AG04449 (cell line): ENCODE measurements at regions not wholly inside any gene's neighbourhood (a gene's known extent, or its start where the extent isn't known, plus 50 kb on each side); places are given as distances from the start of the nearest gene placed in this dataset.

Source experiments
- CTCF ChIA-PET: fragments of 350-600 bp; formaldehyde crosslinking; extraction: SDS; loops from one replicate; lab custom pipeline; 2021; ENCODE audit warnings: antibody characterized with exemption; lab: Yijun Ruan, JAX
- POLR2A ChIA-PET: fragments of 400-600, 350-600 bp; formaldehyde crosslinking; extraction: SDS; loops from one replicate; lab custom pipeline; 2020; ENCODE audit warnings: antibody characterized with exemption, inconsistent platforms; lab: Yijun Ruan, JAX
- DNase-seq: peaks from one replicate; pipeline ENCODE4 v3.0.0-alpha.2; 2010; ENCODE audit warnings: low read depth, low spot score
- H3K4me3 ChIP-seq: 2 replicates; pipeline ENCODE4 v1.5.1; 2011; ENCODE audit warnings: low read depth, mild to moderate bottlenecking, control low read depth, low read length
- TF ChIP-seq, protein P1 (sequence below): IDR thresholded peaks from one replicate; pipeline ENCODE4 v1.5.1; 2011; ENCODE audit warnings: mild to moderate bottlenecking, moderate library complexity, low read length, control low read depth, inconsistent platforms; ENCODE audit not compliant: insufficient read depth; ENCODE audit errors: missing control alignments

DNA sequence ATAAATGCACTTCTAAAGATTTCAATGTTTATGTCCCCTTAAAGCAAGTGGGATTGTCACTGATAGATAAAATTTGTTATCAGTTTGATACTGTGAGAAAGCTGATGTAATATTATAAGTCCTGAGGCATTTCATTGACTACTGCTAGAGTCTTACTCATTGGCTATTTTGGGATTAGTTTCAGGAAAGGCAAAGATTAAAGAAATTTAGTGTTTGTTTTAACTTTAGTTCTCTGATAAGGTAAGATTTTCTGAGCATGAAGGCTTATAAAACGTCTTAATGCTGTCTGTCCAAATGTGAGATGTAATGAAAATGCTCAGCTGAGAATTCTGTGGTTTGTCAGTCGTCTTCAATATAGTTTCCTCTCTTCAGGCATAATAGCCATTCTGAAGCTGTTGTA, 886.4 kb upstream of the CDH2 start:
- CTCF ChIA-PET, result no interaction called here
- DNase-seq, result no peak
- TF ChIP-seq, protein P1, sequence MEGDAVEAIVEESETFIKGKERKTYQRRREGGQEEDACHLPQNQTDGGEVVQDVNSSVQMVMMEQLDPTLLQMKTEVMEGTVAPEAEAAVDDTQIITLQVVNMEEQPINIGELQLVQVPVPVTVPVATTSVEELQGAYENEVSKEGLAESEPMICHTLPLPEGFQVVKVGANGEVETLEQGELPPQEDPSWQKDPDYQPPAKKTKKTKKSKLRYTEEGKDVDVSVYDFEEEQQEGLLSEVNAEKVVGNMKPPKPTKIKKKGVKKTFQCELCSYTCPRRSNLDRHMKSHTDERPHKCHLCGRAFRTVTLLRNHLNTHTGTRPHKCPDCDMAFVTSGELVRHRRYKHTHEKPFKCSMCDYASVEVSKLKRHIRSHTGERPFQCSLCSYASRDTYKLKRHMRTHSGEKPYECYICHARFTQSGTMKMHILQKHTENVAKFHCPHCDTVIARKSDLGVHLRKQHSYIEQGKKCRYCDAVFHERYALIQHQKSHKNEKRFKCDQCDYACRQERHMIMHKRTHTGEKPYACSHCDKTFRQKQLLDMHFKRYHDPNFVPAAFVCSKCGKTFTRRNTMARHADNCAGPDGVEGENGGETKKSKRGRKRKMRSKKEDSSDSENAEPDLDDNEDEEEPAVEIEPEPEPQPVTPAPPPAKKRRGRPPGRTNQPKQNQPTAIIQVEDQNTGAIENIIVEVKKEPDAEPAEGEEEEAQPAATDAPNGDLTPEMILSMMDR, result no peak

DNA sequence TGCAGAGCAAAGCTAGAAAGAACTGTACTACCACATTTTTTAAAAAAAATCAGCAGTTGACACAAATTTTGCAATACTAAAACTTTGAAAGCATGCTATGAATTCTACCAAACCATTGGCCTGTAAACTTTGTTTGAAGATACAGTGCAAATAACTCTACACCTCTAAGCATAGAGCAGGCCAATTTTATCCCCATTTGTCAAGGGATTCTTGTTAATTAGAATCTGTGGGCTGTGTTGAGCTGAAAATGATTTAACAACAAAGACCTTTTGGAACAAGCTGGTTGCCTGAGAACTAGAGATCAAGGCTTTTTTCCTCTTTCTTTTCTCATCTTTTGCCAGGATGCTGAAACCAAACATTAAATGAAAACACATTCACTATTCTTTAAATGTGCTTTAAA, 886.0 kb upstream of the CDH2 start:
- no peak for DNase-seq
- CTCF ChIA-PET, result interaction anchor here (1.0 kb wide), 1 partner anchor 9 kb away, joined by 3 read pairs; no protein-coding TSS in a partner anchor
- TF ChIP-seq, protein P1, result no peak
- POLR2A ChIA-PET, result no interaction called here
- H3K4me3 ChIP-seq, result no peak overlapping the region

More for the DNA sequence above, 886.4 kb upstream of the CDH2 start:
- H3K4me3 ChIP-seq, result no peak overlapping the region
- POLR2A ChIA-PET, result no interaction called here

DNA sequence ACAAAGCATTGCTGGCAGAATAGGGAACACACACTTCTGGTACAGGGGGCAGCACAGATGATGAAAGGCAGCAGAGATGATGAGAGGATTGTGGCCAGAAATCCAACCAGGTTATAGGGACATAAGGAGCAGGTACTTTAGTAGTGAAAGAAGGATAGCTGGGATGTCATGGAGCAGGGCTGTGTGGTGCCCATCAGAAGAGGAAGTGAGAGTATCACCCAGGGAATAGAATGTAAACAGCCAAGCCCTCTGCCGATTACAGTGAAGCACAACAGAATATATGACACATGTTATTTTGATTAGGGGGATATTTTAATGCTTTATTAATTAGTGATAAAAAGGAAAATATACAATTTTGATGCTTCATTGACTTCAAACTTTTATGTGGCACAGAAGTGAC, 883.4 kb upstream of the CDH2 start:
- no peak for DNase-seq
- ChIA-PET CTCF (interaction anchor here (0.9 kb wide), 1 partner anchor 46 kb away, joined by 3 read pairs; no protein-coding TSS in a partner anchor), POLR2A (no interaction called here)
- H3K4me3 ChIP-seq, result no peak overlapping the region
- TF ChIP-seq, protein P1, result no peak

DNA sequence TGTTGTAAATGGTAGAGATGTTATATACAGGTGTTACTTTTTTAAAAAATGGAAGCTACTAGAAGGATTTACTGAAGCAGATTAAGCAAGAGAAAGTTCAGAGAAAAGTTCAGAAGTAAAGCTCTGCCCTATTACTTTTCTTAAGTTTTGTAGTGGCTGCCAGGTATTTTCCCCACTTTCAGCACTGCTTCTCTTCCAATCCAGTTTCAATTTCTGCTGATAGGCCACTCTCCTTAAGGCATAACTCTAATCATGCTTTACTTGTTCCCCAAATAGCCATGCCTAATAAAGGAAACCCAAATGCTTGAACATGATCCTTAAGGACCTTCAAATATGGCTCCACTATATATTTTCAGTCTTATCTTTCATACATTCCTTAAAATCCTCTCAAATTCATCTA, 880.8 kb upstream of the CDH2 start:
- POLR2A ChIA-PET, result no interaction called here
- no peak overlapping the region for H3K4me3 ChIP-seq
- no peak for DNase-seq
- CTCF ChIA-PET, result interaction anchor here (0.7 to 1.4 kb wide), 2 partner anchors 10 to 15 kb away, joined by 3 read pairs; no protein-coding TSS in a partner anchor
- TF ChIP-seq, protein P1, result no peak

DNA sequence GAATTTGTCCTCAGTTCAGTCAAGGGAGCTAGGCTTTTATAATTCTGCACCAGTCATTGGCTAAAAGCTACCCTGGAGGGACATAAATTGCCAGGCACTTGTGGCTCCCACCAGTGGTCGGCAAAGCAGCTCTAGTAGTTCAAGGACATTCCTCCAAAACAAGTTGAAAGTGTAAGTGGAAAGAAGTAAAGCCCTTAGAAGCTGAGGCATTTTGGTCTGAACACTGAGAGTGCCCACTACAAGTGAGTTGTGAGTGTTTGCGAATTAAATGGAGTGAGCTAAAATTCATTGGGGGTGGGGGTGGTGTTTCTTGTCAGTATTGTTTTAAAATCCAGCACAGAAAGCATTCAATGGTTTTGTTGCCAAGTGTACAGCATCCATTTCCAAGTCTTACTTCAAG, 879.9 kb upstream of the CDH2 start:
- no peak overlapping the region for H3K4me3 ChIP-seq
- TF ChIP-seq, protein P1, result no peak
- POLR2A ChIA-PET, result no interaction called here
- no peak for DNase-seq
- CTCF ChIA-PET, result interaction anchor here (1.4 kb wide), 1 partner anchor 11 kb away, joined by 3 read pairs; no protein-coding TSS in a partner anchor

DNA sequence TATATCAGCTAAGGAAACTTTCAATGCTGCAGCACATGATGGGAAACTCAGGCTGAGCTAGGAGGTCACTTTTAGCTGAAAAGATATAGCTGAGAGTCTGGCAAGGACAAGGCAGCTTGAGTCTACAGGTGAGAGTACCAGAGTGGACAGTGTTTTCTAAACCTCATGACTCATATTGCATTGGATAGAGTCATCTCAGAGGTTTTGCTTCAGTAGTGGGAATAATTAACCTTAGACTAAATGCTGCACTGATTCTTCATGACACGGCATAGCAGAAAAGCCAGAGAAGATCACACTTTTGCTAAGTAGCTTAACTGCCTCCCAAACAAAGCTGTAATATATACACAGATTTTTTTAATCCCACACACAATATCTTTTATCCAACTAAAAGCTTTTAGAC, 865.0 kb upstream of the CDH2 start:
- DNase-seq, result no peak
- no peak overlapping the region for H3K4me3 ChIP-seq
- ChIA-PET POLR2A (no interaction called here), CTCF (no interaction called here)
- TF ChIP-seq, protein P1, result no peak
